ENCODE measurements at regions not wholly inside any gene's neighbourhood (a gene's known extent, or its start where the extent isn't known, plus 50 kb on each side); places are given as distances from the start of the nearest gene placed in this dataset.
"Not testable (repeated sequence)": the region's sequence is repeated elsewhere in the genome, so short reads cannot be mapped to it uniquely, and the experiment has no call there.

GRCh38 chr1:71304125-71304524 is 223.3 kb upstream of the ZRANB2 start:
- Histone ChIP-seq H2AFZ (ENCODE audit: low read length) (no peak overlapping the region), H4K20me1 (ENCODE audit: insufficient read depth, low read depth, low read length) (no peaks in the 10 kb centered on the region), H3K9me3 (ENCODE audit: low read length) (peaks cover 12% of the 10 kb centered on the region; the same call in 1 of the 2 replicates), H3K36me3 (ENCODE audit: insufficient read depth, low read length) (no peaks in the 10 kb centered on the region), H3K4me3 (ENCODE audit: low read length) (no peak overlapping the region), H3K9me2 (replicated peaks; ENCODE audit: insufficient read depth, low read length) (no peaks in the 10 kb centered on the region), H3K79me2 (ENCODE audit: low read length) (no peaks in the 10 kb centered on the region), H3K27me3 (ENCODE audit: low read length) (no peaks in the 10 kb centered on the region), H3K4me1 (ENCODE audit: low read length) (no peaks in the 10 kb centered on the region), H3K4me2 (ENCODE audit: low read depth, low read length, poor library complexity, severe bottlenecking) (no peak overlapping the region), H3K9ac (ENCODE audit: low read length) (no peak overlapping the region), H3K27ac (ENCODE audit: low read length) (no peak overlapping the region)
- no peak for DNase-seq

DNA sequence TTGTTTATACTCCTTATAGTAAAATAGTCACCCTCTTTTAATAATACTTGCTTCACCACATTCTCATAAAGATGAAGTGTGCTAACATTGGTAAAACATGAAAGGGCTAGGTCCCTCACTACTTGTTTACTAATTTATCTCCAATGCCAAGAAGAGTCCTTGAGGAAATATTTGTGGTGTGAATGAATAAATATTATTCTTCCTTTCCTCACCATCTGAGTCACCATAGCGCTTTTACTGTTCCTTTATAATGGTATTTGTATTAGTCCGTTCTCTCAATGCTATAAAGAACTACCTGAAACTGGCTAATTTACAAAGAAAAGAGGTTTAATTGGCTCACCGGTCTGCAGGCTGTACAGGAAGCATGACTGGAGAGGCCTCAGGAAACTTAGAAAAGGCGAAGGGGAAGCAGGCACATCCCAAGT is 222.8 kb upstream of the ZRANB2 start:
- Histone ChIP-seq H3K9me2 (replicated peaks; ENCODE audit: insufficient read depth, low read length) (no peaks in the 10 kb centered on the region), H3K27ac (ENCODE audit: low read length) (no peak overlapping the region), H4K20me1 (ENCODE audit: insufficient read depth, low read depth, low read length) (no peaks in the 10 kb centered on the region), H3K9ac (ENCODE audit: low read length) (no peak overlapping the region), H3K79me2 (ENCODE audit: low read length) (no peaks in the 10 kb centered on the region), H3K9me3 (ENCODE audit: low read length) (peaks cover 12% of the 10 kb centered on the region; the same call in 1 of the 2 replicates), H3K4me3 (ENCODE audit: low read length) (no peak overlapping the region), H3K4me1 (ENCODE audit: low read length) (no peaks in the 10 kb centered on the region), H3K27me3 (ENCODE audit: low read length) (no peaks in the 10 kb centered on the region), H3K36me3 (ENCODE audit: insufficient read depth, low read length) (no peaks in the 10 kb centered on the region), H2AFZ (ENCODE audit: low read length) (no peak overlapping the region), H3K4me2 (ENCODE audit: low read depth, low read length, poor library complexity, severe bottlenecking) (no peak overlapping the region)
- DNase-seq, result no peak

- H3K36me3 ChIP-seq (ENCODE audit: insufficient read depth, low read length), result no peaks in the 10 kb centered on the region
- no peak overlapping the region for H3K4me3 ChIP-seq (ENCODE audit: low read length)
- H3K9me3 ChIP-seq (ENCODE audit: low read length), result peaks cover 15% of the 10 kb centered on the region; the same call in 1 of the 2 replicates
- no peaks in the 10 kb centered on the region for H3K27me3 ChIP-seq (ENCODE audit: low read length)
- no peak overlapping the region for H3K27ac ChIP-seq (ENCODE audit: low read length)
- no peaks in the 10 kb centered on the region for H3K4me1 ChIP-seq (ENCODE audit: low read length)
- H3K9ac ChIP-seq (ENCODE audit: low read length), result no peak overlapping the region
- no peaks in the 10 kb centered on the region for H3K79me2 ChIP-seq (ENCODE audit: low read length)
- H2AFZ ChIP-seq (ENCODE audit: low read length), result no peak overlapping the region
- no peaks in the 10 kb centered on the region for H3K9me2 ChIP-seq (replicated peaks; ENCODE audit: insufficient read depth, low read length)
- no peak overlapping the region for H3K4me2 ChIP-seq (ENCODE audit: low read depth, low read length, poor library complexity, severe bottlenecking)
- DNase-seq, result no peak
- H4K20me1 ChIP-seq (ENCODE audit: insufficient read depth, low read depth, low read length), result no peaks in the 10 kb centered on the region
Measured at GRCh38 chr1:71298633-71299032, 217.8 kb upstream of the ZRANB2 start.

DNA sequence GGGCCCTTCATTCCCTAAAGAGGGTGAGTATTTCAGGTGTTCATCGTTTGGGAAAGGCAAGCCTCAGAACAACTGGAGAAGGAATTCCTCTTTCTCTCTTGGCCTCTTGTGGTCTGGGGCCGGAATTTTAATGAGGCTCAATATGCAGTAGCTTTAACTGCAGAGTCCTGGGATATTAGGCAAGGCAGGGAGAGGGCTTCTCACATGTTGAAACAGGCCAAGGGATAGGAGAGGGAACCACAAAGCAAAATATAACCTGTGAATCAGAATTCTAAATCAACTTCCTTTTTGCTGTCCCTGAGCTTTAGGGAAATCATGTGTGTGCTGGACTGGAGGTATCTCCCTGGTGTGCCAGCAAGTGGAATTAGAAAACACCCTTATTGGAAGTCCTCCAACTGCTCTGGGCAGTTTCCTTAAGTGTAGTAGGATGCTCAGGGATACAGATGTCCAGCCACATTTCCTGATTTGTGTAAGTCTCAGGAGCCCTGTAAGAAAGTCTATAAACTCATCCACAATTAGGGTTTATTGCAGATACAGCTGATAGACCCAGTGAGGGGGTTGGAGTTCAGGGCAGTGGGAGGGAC is 215.8 kb upstream of the ZRANB2 start:
- H3K9me2 ChIP-seq (replicated peaks; ENCODE audit: insufficient read depth, low read length), result no peaks in the 10 kb centered on the region
- H3K79me2 ChIP-seq (ENCODE audit: low read length), result no peaks in the 10 kb centered on the region
- no peak overlapping the region for H2AFZ ChIP-seq (ENCODE audit: low read length)
- H4K20me1 ChIP-seq (ENCODE audit: insufficient read depth, low read depth, low read length), result no peaks in the 10 kb centered on the region
- H3K9me3 ChIP-seq (ENCODE audit: low read length), result peaks cover 9% of the 10 kb centered on the region; the same call in 1 of the 2 replicates
- H3K36me3 ChIP-seq (ENCODE audit: insufficient read depth, low read length), result no peaks in the 10 kb centered on the region
- no peaks in the 10 kb centered on the region for H3K4me1 ChIP-seq (ENCODE audit: low read length)
- no peak overlapping the region for H3K4me3 ChIP-seq (ENCODE audit: low read length)
- DNase-seq, result no peak
- H3K27me3 ChIP-seq (ENCODE audit: low read length), result no peaks in the 10 kb centered on the region
- no peak overlapping the region for H3K4me2 ChIP-seq (ENCODE audit: low read depth, low read length, poor library complexity, severe bottlenecking)
- H3K9ac ChIP-seq (ENCODE audit: low read length), result no peak overlapping the region
- H3K27ac ChIP-seq (ENCODE audit: low read length), result no peak overlapping the region

GRCh38 chr1:71295350-71295749 is 214.5 kb upstream of the ZRANB2 start:
- no peak overlapping the region for H3K4me2 ChIP-seq (ENCODE audit: low read depth, low read length, poor library complexity, severe bottlenecking)
- no peak for DNase-seq
- peaks cover 4% of the 10 kb centered on the region for H3K9me3 ChIP-seq (ENCODE audit: low read length)
- no peaks in the 10 kb centered on the region for H3K36me3 ChIP-seq (ENCODE audit: insufficient read depth, low read length)
- no peak overlapping the region for H3K9ac ChIP-seq (ENCODE audit: low read length)
- no peaks in the 10 kb centered on the region for H3K9me2 ChIP-seq (replicated peaks; ENCODE audit: insufficient read depth, low read length)
- no peaks in the 10 kb centered on the region for H3K4me1 ChIP-seq (ENCODE audit: low read length)
- H3K27ac ChIP-seq (ENCODE audit: low read length), result no peak overlapping the region
- no peak overlapping the region for H2AFZ ChIP-seq (ENCODE audit: low read length)
- H4K20me1 ChIP-seq (ENCODE audit: insufficient read depth, low read depth, low read length), result no peaks in the 10 kb centered on the region
- no peaks in the 10 kb centered on the region for H3K79me2 ChIP-seq (ENCODE audit: low read length)
- no peak overlapping the region for H3K4me3 ChIP-seq (ENCODE audit: low read length)
- H3K27me3 ChIP-seq (ENCODE audit: low read length), result no peaks in the 10 kb centered on the region

DNA sequence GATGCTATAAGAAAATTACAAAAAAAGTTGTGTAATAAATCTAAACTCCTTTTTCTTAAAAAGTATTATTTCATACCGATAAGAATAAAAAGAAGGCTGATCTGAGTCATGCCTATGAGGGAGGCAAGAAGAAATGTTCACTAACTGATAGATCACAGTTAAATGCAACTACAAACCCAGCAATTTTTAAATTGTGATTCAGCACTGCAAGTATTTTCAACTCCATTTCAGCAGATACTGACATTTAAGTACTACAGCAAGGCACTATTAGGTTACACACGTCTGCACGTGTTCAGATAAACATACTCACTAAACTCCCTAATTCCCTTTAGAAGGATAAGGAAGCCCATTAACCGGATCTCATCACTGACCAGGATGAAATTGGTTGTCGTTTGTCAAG is 213.3 kb upstream of the ZRANB2 start:
- H3K4me3 ChIP-seq (ENCODE audit: low read length), result no peak overlapping the region
- H3K27me3 ChIP-seq (ENCODE audit: low read length), result no peaks in the 10 kb centered on the region
- no peak overlapping the region for H2AFZ ChIP-seq (ENCODE audit: low read length)
- no peaks in the 10 kb centered on the region for H3K36me3 ChIP-seq (ENCODE audit: insufficient read depth, low read length)
- H3K79me2 ChIP-seq (ENCODE audit: low read length), result no peaks in the 10 kb centered on the region
- no peak overlapping the region for H3K4me2 ChIP-seq (ENCODE audit: low read depth, low read length, poor library complexity, severe bottlenecking)
- H3K9ac ChIP-seq (ENCODE audit: low read length), result no peak overlapping the region
- H3K4me1 ChIP-seq (ENCODE audit: low read length), result no peaks in the 10 kb centered on the region
- no peaks in the 10 kb centered on the region for H4K20me1 ChIP-seq (ENCODE audit: insufficient read depth, low read depth, low read length)
- H3K9me3 ChIP-seq (ENCODE audit: low read length), result peaks cover 4% of the 10 kb centered on the region
- H3K9me2 ChIP-seq (replicated peaks; ENCODE audit: insufficient read depth, low read length), result no peaks in the 10 kb centered on the region
- no peak for DNase-seq
- H3K27ac ChIP-seq (ENCODE audit: low read length), result no peak overlapping the region

- H3K36me3 ChIP-seq (ENCODE audit: insufficient read depth, low read length), result no peaks in the 10 kb centered on the region
Measured at GRCh38 chr1:71292203-71292602, 211.4 kb upstream of the ZRANB2 start.

GRCh38 chr1:71290506-71291237 is 209.8 kb upstream of the ZRANB2 start:
- not testable (repeated sequence) for H3K9me2 ChIP-seq (replicated peaks; ENCODE audit: insufficient read depth, low read length); H3K4me2 ChIP-seq (ENCODE audit: low read depth, low read length, poor library complexity, severe bottlenecking); DNase-seq; H3K79me2 ChIP-seq (ENCODE audit: low read length); H3K4me3 ChIP-seq (ENCODE audit: low read length); H3K27me3 ChIP-seq (ENCODE audit: low read length); H3K27ac ChIP-seq (ENCODE audit: low read length); H4K20me1 ChIP-seq (ENCODE audit: insufficient read depth, low read depth, low read length); H3K36me3 ChIP-seq (ENCODE audit: insufficient read depth, low read length); H3K4me1 ChIP-seq (ENCODE audit: low read length); H3K9ac ChIP-seq (ENCODE audit: low read length); H2AFZ ChIP-seq (ENCODE audit: low read length)
- peaks cover 12% of the 10 kb centered on the region for H3K9me3 ChIP-seq (ENCODE audit: low read length)

More at GRCh38 chr1:71292203-71292602, 211.4 kb upstream of the ZRANB2 start:
- Histone ChIP-seq H3K9ac (ENCODE audit: low read length) (no peak overlapping the region), H3K9me3 (ENCODE audit: low read length) (peaks cover 12% of the 10 kb centered on the region), H3K27me3 (ENCODE audit: low read length) (no peaks in the 10 kb centered on the region), H3K9me2 (replicated peaks; ENCODE audit: insufficient read depth, low read length) (no peaks in the 10 kb centered on the region), H3K27ac (ENCODE audit: low read length) (no peak overlapping the region), H3K4me3 (ENCODE audit: low read length) (no peak overlapping the region), H3K4me1 (ENCODE audit: low read length) (no peaks in the 10 kb centered on the region), H3K4me2 (ENCODE audit: low read depth, low read length, poor library complexity, severe bottlenecking) (no peak overlapping the region), H3K79me2 (ENCODE audit: low read length) (no peaks in the 10 kb centered on the region), H4K20me1 (ENCODE audit: insufficient read depth, low read depth, low read length) (no peaks in the 10 kb centered on the region), H2AFZ (ENCODE audit: low read length) (no peak overlapping the region)
- no peak for DNase-seq
